Stomach (tissue), 4 donors: ENCODE measurements at regions not wholly inside any gene's neighbourhood (a gene's known extent, or its start where the extent isn't known, plus 50 kb on each side); places are given as distances from the start of the nearest gene placed in this dataset.

Source experiments
- POLR2A ChIP-seq, 4 donors: fragments of 450-650 bp; IDR thresholded peaks; one replicate each; pipeline ENCODE4 v1.6.1; 2016; ENCODE audit warnings: antibody characterized with exemption in 4 of 4, control low read depth in 2 of 4, mild to moderate bottlenecking in 1 of 4, moderate library complexity in 1 of 4
- TF ChIP-seq, protein P1 (sequence below), 7 experiments: fragments of 450-650 bp in 4 of 7; fragments of 200-600 bp in 3 of 7; sonication (generic) in 3 of 7; IDR thresholded peaks; one replicate each; pipeline ENCODE4 v1.5.1; 2016 to 2019; ENCODE audit warnings: antibody characterized with exemption in 7 of 7, control low read depth in 2 of 7, mild to moderate bottlenecking in 1 of 7

DNA sequence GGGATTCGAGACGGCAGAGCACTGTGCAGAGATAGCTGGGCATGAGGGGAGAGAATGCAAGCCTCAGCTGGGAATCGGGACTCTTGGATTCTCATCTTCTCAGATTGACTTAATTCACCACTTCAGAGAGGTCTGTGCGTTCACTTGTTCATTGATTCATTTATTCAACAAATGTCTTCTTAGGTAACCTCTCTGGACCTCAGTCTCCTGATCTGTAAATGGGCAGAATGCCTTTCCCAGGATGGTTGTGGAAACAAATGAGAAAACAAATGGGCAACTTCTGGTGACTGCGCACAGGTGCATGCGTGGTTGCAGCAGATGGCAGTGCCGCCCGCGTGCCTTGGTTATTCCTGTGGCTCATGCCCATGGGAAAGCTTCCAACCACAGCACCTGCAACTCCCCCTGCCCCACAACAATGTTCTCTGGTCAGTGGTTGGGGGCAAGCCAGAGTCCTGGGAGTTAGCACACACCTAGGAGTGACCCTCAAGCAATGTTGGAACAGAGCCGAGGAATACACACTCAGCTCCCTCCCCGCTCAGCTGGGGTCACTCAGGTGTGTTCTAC, 110.1 kb upstream of the RUNX3 start:
- TF ChIP-seq, protein P1, sequence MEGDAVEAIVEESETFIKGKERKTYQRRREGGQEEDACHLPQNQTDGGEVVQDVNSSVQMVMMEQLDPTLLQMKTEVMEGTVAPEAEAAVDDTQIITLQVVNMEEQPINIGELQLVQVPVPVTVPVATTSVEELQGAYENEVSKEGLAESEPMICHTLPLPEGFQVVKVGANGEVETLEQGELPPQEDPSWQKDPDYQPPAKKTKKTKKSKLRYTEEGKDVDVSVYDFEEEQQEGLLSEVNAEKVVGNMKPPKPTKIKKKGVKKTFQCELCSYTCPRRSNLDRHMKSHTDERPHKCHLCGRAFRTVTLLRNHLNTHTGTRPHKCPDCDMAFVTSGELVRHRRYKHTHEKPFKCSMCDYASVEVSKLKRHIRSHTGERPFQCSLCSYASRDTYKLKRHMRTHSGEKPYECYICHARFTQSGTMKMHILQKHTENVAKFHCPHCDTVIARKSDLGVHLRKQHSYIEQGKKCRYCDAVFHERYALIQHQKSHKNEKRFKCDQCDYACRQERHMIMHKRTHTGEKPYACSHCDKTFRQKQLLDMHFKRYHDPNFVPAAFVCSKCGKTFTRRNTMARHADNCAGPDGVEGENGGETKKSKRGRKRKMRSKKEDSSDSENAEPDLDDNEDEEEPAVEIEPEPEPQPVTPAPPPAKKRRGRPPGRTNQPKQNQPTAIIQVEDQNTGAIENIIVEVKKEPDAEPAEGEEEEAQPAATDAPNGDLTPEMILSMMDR (IDR thresholded peaks at IDR 0.05): no peak
- TF ChIP-seq POLR2A (IDR thresholded peaks at IDR 0.05): no peak
